ENCODE measurements at regions not wholly inside any gene's neighbourhood (a gene's known extent, or its start where the extent isn't known, plus 50 kb on each side); places are given as distances from the start of the nearest gene placed in this dataset.

- no peak for DNase-seq (ENCODE audit: low spot score)
These were observed 94.6 kb upstream of the ARHGEF3 start for GRCh38 chr3:56896357-56896756.

GRCh38 chr3:56894881-56895431 is 93.2 kb upstream of the ARHGEF3 start:
- DNase-seq (ENCODE audit: low spot score), result peak; percentile 30

- peak; percentile 51 for DNase-seq (ENCODE audit: low spot score)
These were observed 88.8 kb upstream of the ARHGEF3 start for GRCh38 chr3:56890448-56891091.

- DNase-seq (ENCODE audit: low spot score), result no peak
These were observed 87.4 kb upstream of the ARHGEF3 start for GRCh38 chr3:56889131-56889530.

- DNase-seq (ENCODE audit: low spot score), result peak; percentile 28
These were observed 85.8 kb upstream of the ARHGEF3 start for GRCh38 chr3:56887402-56888025.

GRCh38 chr3:56886314-56886713 is 84.6 kb upstream of the ARHGEF3 start:
- DNase-seq (ENCODE audit: low spot score), result no peak

- DNase-seq (ENCODE audit: low spot score), result no peak
These were observed 84.1 kb upstream of the ARHGEF3 start for GRCh38 chr3:56885879-56886278.

GRCh38 chr3:56885453-56885852 is 83.7 kb upstream of the ARHGEF3 start:
- DNase-seq (ENCODE audit: low spot score), result no peak

GRCh38 chr3:56884387-56884786 is 82.6 kb upstream of the ARHGEF3 start:
- no peak for DNase-seq (ENCODE audit: low spot score)

GRCh38 chr3:56883828-56884227 is 82.1 kb upstream of the ARHGEF3 start:
- DNase-seq (ENCODE audit: low spot score), result no peak

GRCh38 chr3:56882896-56883295 is 81.1 kb upstream of the ARHGEF3 start:
- no peak for DNase-seq (ENCODE audit: low spot score)

- no peak for DNase-seq (ENCODE audit: low spot score)
These were observed 80.1 kb upstream of the ARHGEF3 start for GRCh38 chr3:56881841-56882240.

- DNase-seq (ENCODE audit: low spot score), result no peak
These were observed 79.2 kb upstream of the ARHGEF3 start for GRCh38 chr3:56880720-56881575.

- no peak for DNase-seq (ENCODE audit: low spot score)
These were observed 77.9 kb upstream of the ARHGEF3 start for GRCh38 chr3:56879436-56880215.

- peak; percentile 26 for DNase-seq (ENCODE audit: low spot score)
These were observed 76.3 kb upstream of the ARHGEF3 start for GRCh38 chr3:56878074-56878473.

- no peak for DNase-seq (ENCODE audit: low spot score)
These were observed 75.2 kb upstream of the ARHGEF3 start for GRCh38 chr3:56876916-56877315.

GRCh38 chr3:56874269-56874668 is 72.5 kb upstream of the ARHGEF3 start:
- DNase-seq (ENCODE audit: low spot score), result no peak

- DNase-seq (ENCODE audit: low spot score), result no peak
These were observed 68.7 kb upstream of the ARHGEF3 start for GRCh38 chr3:56870436-56870835.

- no peak for DNase-seq (ENCODE audit: low spot score)
These were observed 67.6 kb upstream of the ARHGEF3 start for GRCh38 chr3:56869157-56869889.

GRCh38 chr3:56868706-56869105 is 67.0 kb upstream of the ARHGEF3 start:
- DNase-seq (ENCODE audit: low spot score), result no peak

- no peak for DNase-seq (ENCODE audit: low spot score)
These were observed 65.9 kb upstream of the ARHGEF3 start for GRCh38 chr3:56867671-56868070.
